ENCODE measurements at regions not wholly inside any gene's neighbourhood (a gene's known extent, or its start where the extent isn't known, plus 50 kb on each side); places are given as distances from the start of the nearest gene placed in this dataset.

GRCh38 chr13:63691474-63691873 lies 2275.8 kb upstream of the PCDH20 start:
- no peak for DNase-seq

- DNase-seq: no peak
Measured at GRCh38 chr13:63690672-63691071, 2275.0 kb upstream of the PCDH20 start.

- no peak for DNase-seq
Measured at GRCh38 chr13:63684822-63685221, 2269.2 kb upstream of the PCDH20 start.

GRCh38 chr13:63680704-63681103 lies 2265.1 kb upstream of the PCDH20 start:
- no peak for DNase-seq

- no peak for DNase-seq
Measured at GRCh38 chr13:63671296-63671695, 2255.6 kb upstream of the PCDH20 start.

GRCh38 chr13:63651394-63651793 lies 2235.7 kb upstream of the PCDH20 start:
- DNase-seq: no peak

GRCh38 chr13:63643543-63643942 lies 2227.9 kb upstream of the PCDH20 start:
- no peak for DNase-seq

- DNase-seq: no peak
Measured at GRCh38 chr13:63636316-63636993, 2220.8 kb upstream of the PCDH20 start.

- DNase-seq: no peak
Measured at GRCh38 chr13:63632321-63632720, 2216.7 kb upstream of the PCDH20 start.

GRCh38 chr13:63631006-63631405 lies 2215.4 kb upstream of the PCDH20 start:
- DNase-seq: no peak

- DNase-seq: no peak
Measured at GRCh38 chr13:63629591-63629990, 2213.9 kb upstream of the PCDH20 start.

- no peak for DNase-seq
Measured at GRCh38 chr13:63628310-63628709, 2212.7 kb upstream of the PCDH20 start.

GRCh38 chr13:63625869-63626268 lies 2210.2 kb upstream of the PCDH20 start:
- no peak for DNase-seq

GRCh38 chr13:63614874-63615612 lies 2199.4 kb upstream of the PCDH20 start:
- no peak for DNase-seq

GRCh38 chr13:63607153-63607552 lies 2191.5 kb upstream of the PCDH20 start:
- DNase-seq: no peak

- DNase-seq: no peak
Measured at GRCh38 chr13:63605962-63606361, 2190.3 kb upstream of the PCDH20 start.

- DNase-seq: no peak
Measured at GRCh38 chr13:63605403-63605802, 2189.8 kb upstream of the PCDH20 start.

GRCh38 chr13:63595811-63596210 lies 2180.2 kb upstream of the PCDH20 start:
- no peak for DNase-seq

GRCh38 chr13:63586467-63586866 lies 2170.8 kb upstream of the PCDH20 start:
- no peak for DNase-seq

- DNase-seq: no peak
Measured at GRCh38 chr13:63578796-63579195, 2163.1 kb upstream of the PCDH20 start.

- DNase-seq: no peak
Measured at GRCh38 chr13:63567031-63567430, 2151.4 kb upstream of the PCDH20 start.

- DNase-seq: no peak
Measured at GRCh38 chr13:63554157-63554556, 2138.5 kb upstream of the PCDH20 start.

- no peak for DNase-seq
Measured at GRCh38 chr13:63551731-63552130, 2136.1 kb upstream of the PCDH20 start.

- no peak for DNase-seq
Measured at GRCh38 chr13:63546524-63546923, 2130.9 kb upstream of the PCDH20 start.

GRCh38 chr13:63542770-63543169 lies 2127.1 kb upstream of the PCDH20 start:
- DNase-seq: no peak
